ENCODE measurements at regions not wholly inside any gene's neighbourhood (a gene's known extent, or its start where the extent isn't known, plus 50 kb on each side); places are given as distances from the start of the nearest gene placed in this dataset.

DNA sequence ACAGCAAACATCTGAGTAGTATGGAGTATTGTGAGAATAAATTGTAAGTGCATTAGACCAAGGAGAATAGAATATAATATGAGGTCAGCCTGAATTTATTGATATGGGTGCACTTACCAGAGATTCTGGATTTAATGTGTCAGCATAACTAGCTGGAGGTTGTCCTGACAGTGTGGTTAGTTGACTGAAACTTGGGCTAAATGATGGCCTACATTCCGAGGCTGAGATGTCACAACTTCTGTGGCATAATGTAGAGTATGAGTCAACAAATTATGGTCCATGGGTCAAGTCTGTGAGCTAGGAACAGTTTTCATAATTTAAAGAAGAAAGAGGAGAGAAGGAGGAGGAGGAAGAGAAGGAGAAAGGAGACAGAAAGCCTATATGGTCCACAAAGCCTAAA is 127.6 kb downstream of the QPCT start:
- no peak for DNase-seq (ENCODE audit: low read depth)

DNA sequence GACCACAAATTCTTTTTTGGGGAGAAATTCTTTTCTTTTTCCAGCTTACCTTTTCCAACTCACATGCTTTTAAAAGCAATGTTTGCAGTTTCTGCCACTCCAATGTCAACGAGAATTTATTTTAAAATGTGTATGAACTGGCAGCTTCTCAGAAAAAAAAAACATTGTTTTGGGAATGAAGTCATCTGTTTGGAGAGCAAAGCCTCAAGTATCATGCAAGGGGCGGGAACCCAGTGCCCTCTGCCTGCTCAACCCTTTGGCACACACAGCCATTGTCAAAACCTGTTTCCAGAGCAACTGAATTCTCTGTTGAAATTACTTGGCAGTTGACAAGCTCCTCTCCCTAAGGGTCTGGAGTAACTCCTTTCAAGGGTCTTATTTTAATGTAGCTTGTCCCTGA is 128.5 kb downstream of the QPCT start:
- no peak for DNase-seq (ENCODE audit: low read depth)

DNA sequence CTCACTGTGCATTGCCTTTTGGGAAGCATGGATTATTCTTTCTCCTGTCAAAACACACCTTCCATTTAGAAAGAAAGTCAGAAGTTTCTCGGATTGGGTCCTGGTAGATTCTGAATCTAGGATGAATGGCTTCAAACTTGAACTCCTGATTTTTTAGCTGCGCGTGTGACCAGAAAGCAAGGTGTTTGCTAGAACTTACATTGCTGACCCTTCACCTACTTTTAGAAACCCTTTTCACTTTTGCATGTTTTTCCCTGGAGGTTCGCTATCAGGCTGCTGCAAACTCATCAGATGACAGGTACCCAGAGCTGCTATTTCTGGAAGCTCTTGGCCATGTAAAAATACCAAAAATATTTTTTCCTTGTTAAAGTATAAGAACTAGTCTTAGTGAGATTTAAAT is 132.0 kb downstream of the QPCT start:
- no peak for DNase-seq (ENCODE audit: low read depth)

DNA sequence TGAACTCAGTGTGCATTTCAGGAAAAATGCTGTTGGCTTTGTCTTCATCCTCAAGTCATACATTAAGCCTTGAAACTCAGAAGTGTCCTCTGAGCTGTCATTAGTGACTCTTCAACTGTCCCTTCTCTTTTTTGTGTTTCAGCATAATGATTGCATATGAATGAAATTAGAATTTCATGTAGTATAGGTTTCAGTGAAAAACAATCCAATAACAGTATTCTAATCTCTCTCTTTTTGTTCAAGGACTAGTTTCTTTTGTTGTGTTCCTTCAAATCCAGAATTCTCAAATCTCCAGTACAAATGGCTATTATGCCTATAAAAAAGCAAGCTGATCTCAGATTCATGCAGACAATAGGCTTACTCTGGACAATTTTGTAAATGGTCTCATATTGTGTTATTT is 133.5 kb downstream of the QPCT start:
- DNase-seq (ENCODE audit: low read depth) = no peak

DNA sequence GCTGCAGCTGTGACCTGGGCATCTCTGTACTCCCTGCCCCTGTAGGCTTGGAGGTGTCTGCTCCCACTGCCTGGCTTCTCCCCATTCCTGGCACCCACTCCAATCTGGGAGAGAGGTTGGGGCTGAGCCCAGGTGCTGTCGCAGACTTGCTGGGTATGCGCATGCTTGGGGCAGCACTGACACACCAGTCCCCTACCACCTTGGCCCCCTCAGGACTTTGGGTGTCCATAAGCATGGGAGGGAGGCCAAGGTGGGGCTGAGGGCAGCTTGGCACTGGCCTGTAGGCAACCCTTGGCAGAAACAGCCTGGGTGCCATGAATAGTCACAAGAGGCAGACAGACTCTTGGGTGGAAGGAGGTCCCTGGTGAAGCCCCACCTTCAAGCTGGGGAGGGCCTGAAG is 136.8 kb downstream of the QPCT start:
- no peak for DNase-seq (ENCODE audit: low read depth)

DNA sequence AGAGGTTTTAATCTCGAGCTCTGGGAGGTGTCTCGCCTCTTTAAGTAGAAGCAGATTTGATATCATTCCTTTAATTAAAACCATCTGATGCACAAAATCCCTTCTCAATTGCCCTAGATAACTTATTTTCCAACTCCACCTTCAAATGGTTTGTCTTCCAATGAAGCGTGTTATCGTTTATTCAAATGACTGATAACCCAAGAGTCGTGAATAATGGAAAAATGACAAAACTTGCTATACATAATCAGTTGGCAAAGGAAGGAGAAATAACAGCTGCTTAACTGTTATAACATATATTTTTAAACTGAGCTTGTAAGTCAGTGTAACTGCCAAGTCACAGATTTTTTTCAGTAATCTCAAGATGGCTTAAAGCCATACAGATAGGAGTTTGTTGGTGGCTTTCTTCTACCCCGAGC is 144.6 kb downstream of the QPCT start:
- no peak for DNase-seq (ENCODE audit: low read depth)

DNA sequence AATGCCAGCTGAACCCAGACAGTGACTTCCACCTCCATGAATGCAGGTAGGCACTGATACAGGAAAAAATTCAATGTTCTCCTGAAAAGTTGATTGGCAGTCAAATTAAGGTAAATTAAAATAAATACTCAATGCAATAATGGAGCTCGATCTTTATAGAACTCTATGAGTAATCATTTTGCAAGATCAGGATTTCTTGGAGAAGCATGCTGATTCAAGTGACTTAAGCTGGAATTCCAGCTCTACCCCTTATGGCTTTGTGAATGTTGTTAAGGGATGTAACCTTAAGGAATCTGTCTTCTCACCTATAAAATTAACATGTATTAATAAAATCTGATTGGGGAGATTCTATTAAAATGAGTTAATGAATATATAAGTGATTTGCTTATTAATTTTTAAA is 145.1 kb downstream of the QPCT start:
- no peak for DNase-seq (ENCODE audit: low read depth)

DNA sequence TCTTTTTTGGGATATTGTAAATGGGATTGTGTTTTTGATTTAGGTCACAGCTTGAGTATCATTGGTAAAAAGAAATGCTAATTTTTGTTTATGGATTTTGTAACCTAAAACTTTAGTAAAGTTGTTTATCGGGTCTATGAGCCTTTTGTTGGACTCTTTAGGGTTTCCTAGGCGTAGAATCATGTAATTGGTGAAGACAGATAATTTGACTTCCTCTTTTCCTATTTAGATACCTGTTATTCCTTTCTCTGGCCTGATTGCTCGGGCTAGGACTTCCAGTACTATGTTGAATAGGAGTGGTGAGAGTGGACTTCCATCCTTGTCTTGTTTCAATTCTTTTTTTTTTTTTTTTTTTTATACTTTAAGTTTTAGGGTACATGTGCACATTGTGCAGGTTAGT is 149.0 kb downstream of the QPCT start:
- DNase-seq (ENCODE audit: low read depth) = no peak

DNA sequence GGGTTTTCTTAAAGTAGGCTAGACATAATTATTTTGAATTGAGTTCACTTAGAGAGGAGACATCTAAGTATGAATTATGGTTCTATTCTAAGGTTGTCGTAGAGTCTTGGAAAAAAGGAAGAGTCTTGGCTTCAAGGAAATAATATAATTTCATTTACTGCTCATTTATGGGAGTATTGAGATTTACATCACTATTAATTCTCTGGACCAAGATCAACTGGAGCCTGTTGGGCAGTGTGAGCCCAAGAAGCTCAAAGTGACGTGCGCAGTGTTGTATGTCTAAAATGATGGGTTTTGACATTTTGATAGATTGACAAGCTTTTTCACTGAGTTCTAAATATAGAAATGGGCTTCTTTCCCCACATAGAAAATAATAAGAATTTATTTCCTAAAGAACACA is 154.7 kb downstream of the QPCT start:
- no peak for DNase-seq (ENCODE audit: low read depth)

DNA sequence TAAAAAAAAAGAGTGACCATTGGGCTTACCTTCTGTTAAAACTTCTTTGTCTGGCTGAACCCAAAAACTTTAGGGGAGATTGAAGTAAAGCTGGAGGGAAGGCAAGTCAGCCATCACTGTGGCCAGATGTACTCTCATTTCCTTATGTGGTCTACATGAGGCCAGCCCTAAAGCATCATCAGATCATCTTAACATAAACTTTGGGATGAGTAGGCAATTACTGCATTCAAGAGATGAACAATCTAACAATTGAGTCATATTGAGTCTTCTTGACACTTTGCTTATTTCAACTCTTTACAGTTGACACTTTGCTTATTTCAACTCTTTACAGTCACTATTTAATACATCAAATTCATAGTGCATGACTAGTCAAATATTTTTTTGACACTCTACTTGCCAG is 155.6 kb downstream of the QPCT start:
- DNase-seq (ENCODE audit: low read depth) = no peak

DNA sequence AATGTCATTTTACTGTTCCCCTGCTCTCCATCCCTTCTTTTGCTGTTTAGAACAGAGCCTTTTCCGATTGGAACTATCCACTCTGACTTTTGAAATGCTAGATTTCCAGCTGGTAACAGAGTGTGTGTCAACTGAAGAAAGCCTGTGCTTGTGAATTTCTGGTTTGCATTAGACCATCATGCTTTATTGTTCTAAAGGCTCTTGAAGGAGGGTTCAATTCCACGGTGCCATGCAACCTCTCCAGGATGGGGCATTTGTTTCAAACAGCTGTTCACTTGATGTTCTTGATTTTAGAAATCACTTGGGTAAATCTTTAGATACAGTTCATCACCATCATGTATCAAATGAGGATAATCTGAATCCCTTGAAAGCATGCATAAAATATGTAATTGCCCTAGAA is 156.7 kb downstream of the QPCT start:
- no peak for DNase-seq (ENCODE audit: low read depth)

DNA sequence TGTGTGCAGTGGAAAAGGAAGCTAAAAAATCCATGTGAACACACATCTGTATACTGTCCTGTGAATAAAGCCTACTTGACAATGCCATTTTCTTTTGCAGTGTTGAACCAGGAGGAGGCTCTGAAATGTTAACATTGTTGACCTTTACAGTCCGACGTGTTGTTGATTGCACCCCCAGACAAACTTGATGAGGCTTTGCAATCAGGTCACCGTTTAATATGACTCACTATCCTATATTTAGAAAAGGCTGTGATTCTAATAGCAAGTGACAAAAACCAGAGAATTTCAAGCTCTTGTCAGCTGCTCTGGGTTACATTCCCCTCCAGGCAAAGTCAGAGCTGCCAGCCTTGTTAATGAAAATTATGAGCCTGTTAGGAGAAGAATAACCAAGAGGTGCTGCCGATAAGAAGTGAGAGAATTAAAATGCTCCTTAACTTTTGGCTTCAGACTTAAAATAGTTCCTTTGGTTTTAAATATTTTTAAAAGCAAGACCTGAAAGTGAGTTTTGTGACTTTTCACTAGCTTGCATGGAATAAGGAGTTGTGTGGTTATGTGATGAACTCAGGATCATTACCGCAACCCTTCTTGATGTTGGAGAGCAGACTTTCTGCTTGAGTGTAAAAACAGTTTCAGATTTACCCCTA is 162.1 kb downstream of the QPCT start:
- no peak for DNase-seq (ENCODE audit: low read depth)

DNA sequence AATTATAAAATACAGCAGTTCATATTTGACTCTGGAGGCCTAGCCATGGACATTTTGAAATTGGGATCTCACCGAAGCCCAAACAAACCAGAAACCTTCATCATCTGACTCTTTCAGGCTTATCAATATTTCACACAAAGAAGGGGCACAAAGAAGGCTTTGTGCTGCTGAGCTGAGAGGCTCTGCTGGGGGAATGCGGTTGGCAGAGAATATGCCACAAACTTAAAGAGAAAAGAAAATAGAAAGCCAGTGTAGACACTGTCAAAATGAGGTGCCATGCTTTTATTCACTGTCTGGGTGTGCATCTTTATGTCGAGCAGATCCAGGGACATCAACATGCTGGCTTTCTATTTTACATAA is 162.6 kb downstream of the QPCT start:
- DNase-seq (ENCODE audit: low read depth) = no peak

DNA sequence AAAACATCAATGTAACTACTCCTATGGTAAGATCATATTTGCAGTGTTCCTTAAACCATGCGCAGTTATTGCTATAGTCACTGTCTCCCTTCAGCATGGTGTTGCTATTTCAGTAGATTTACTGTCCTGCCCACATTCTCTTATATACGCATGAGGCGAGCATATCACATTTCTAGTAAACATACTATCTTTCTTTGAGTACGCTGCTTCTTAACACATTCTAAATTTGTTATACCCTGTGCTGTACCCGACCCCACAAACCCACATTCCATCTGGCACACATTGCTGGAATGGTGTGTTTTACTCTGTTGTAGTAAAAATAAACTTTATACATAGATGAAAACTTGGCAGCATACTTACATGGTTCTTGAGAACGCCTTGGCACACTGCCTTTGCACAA is 163.3 kb downstream of the QPCT start:
- DNase-seq (ENCODE audit: low read depth) = no peak

DNA sequence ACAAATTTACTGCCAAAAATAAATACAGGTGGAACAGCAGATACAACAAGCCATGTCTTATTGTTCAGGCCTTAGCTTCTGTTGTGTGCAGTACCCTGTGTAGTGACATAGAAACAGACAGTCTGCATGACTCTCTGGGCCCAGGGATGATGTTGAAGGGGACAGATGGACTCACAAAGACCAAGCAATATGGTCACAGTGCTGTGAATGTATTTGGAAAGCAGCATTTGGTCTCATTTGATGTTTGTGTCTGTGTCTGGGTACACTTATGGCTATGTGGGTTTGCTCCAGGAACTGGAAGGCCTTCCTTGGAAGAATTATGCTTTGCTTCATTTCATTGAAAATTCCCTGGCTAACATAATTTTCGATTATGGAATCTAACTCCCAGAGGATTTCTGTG is 158.5 kb downstream of the CDC42EP3 start:
- DNase-seq (ENCODE audit: low read depth) = no peak

DNA sequence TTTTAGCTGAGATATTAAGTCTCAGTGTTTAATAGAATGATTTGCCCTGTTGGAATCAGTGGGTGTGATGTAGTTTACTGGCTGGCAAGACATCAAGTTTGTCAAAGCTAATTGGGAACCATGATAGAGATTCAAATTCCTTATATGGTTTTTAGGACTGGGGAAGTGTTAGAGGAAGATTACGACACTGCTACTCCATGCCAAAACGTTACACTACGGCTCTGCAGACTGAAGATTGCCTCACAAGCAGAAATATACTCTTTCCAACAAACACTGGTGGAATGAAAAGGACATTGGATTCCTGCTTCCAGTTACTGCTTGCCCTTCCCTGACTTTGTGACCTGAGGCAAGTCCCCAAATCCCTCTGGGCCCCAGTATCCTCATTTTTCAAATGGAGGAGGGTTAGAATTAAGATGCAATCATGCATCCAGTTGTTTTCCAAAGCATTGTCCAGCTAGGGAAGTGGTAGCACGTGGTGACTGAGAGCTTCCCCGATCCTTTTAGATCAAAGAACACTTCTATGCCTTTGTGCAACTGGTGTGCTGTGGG is 147.6 kb downstream of the CDC42EP3 start:
- no peak for DNase-seq (ENCODE audit: low read depth)

DNA sequence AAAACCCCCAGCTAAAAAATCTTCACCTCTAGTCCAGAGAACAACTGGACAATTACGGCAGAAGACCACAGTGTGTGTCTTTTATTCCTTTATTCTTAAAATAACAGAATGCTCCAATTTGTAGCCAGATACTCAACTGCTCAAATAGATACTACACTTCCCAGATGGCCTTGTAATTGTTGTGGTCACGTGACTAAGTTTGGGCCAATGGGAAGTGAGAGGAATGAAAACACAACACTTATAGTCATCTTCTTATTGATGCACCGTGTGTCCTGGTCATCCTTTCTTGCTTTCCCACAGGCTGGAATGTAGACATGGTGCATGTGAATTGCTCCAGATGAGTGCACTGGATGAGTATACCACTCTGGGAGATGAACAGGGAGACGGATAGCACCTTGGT is 145.1 kb downstream of the CDC42EP3 start:
- DNase-seq (ENCODE audit: low read depth) = no peak

DNA sequence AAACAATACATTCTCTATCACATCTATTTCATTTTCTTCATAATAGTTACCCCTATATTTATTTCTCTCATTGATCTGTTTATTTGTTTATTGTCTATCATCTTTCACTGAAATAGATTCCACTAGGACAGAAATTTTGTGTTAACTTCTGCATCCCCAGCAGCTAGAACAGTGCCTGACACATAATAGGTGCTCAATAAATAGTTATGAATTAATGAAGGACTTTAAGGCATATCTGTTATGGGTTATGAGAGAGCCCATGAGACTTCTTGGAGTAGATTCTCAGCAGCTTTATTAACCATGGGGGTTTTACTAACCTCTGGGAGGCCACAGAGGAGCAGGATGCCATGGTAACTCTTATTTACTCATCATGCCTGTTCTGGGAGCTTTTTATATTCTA is 144.6 kb downstream of the CDC42EP3 start:
- DNase-seq (ENCODE audit: low read depth) = no peak

DNA sequence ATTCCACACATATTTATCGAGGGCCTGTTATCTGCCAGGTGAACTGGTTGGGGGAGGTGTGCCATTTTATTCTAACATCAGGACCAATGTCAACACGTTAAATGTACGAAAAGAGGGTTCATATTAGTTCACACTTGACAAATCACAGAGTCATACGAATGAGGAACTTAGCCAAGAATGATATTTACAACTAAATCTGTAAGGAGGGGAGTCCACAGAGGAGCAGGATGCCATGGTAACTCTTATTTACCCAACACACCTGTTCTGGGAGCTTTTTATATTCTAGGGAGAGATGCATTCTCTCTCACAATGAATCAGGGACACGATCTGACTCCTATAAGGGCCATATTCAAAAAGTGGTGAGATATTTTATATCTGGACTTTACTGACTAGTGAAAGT is 144.1 kb downstream of the CDC42EP3 start:
- no peak for DNase-seq (ENCODE audit: low read depth)

DNA sequence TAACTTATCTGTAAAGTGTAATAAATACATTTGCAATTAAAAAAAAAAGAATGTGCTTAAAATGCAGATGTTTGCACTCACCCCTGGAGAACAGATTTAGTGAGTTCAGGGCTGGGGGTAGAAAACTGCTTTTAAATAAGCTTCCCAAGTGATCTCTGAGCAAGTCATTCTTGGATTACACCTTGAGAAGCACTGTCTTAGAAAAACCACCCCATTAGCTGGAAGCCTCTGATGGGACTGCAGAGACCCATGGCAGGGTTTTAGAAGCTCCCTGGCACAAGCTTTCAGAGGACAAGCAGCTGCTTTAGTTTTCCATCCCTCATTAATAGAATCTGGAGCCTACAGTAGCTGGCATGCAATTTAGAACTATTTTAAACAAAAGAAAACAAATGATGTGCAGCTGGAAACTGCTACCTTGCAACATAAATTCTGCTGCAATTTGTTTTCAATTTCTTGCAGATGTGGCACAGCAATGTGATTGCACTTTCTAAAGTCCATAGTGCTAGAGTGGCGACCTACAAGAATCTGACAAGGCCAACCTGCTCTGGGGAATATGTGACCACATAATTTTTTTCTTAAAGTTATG is 141.5 kb downstream of the CDC42EP3 start:
- no peak for DNase-seq (ENCODE audit: low read depth)

DNA sequence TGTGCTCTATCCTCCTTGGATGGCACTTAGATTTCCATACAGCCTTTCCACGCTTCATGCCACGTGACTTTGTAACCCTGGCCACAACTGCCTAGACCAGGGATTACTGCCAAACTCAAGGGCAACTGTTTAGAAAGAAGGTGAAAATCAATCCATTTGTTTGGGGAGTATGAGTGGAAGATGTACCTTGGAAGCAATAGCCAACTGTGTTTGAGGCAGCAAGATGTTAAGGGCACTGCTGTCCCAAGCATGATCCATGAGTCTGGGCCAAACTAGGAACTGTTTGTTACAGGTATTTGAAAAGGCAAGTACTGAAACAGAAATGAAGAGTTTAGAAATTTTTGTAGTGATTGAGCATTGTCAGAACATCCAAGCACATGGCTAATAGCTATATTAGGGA is 138.9 kb downstream of the CDC42EP3 start:
- no peak for DNase-seq (ENCODE audit: low read depth)

DNA sequence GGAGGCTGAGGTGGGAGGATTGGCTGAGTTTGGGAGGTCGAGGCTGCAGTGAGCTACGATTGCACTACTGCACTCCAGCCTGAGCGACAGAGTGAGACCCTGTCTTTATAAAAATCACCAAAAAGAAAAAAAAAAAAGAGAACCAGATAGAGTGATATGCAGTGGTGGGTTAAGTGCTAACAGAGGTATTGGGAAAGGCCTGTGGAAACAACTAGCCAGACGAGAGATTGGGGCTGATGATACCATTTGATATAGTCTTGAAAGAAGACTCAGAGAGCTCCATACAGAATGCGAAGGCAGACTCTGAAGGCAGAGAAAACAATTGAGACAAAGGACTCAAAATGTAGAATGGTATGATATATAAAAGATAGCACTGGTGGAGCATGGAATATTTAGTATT is 134.1 kb downstream of the CDC42EP3 start:
- no peak for DNase-seq (ENCODE audit: low read depth)

DNA sequence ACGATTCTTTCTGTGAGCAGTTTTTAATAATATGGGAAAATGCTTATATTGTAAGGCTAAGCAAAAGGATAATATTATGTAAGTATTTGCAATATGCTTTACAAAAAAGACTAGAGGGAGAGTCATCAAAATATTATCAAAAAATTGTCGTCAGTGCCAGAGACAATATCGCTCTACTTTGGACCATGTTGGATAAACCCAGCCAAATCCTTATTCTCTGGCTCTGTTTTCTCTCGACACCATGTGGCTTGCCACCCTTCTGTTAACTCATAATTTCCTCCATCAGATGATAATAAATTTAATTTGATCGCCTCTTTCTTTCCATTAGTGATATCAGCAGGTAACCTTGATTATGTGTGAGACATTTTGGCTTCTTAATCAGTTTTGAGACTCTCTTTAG is 129.9 kb downstream of the CDC42EP3 start:
- no peak for DNase-seq (ENCODE audit: low read depth)

DNA sequence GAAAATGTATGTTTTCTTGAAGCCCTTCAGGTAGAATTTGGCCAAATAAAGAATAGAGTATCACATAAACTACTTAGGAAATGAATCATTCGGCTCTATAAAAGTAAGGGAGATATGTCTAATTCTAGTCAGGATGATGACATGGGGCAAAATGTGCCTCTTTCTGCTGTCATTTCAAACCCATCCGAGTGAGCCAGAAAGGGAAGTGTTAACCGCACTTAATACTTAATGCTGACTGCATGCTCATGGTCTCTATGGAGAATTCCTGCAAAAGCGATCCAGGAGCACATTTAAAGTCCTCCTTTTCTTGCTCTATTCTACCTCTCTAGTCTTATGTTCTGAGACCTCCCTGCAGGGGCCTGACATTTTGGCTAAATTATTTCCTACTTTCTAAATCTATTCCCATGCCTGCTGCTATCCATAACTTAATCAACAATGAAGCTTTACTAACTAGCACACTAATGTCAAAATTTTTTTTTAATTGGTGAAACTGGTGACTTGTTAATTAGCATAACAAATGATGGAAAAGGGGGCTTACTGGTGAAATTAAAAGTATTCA is 127.4 kb downstream of the CDC42EP3 start:
- no peak for DNase-seq (ENCODE audit: low read depth)

All from activated T-cell treated with anti-CD3 and anti-CD28 coated beads for 24 hours (primary cell).